ENCODE measurements at regions not wholly inside any gene's neighbourhood (a gene's known extent, or its start where the extent isn't known, plus 50 kb on each side); places are given as distances from the start of the nearest gene placed in this dataset.

DNA sequence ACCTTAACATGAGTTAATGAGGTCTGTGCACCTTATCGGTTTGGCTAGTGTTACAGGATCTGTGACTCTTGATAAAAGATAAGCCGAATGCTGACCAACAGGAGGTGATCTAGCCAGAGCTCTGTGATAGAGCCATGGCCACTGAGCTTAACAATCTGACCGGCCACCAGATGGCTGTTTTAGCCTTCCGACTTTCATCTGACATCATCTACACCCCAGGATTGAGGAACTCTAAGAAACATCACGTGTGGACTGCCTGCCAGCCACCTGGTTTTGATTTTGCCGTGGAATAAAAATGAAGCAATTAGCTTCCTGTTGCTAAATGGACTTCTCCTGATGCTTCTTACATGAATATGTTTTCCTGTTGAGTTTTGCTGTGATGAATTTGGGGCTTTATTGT, 281.3 kb downstream of the CEMIP2 start:
- H3K4me2 ChIP-seq (ENCODE audit: low read length): no peak overlapping the region
- no peaks in the 10 kb centered on the region for H3K79me2 ChIP-seq (ENCODE audit: insufficient read depth, low read length)
- H3K9ac ChIP-seq (ENCODE audit: low read length): no peak overlapping the region
- Mint-ChIP-seq H3K4me1 (ENCODE audit: low read depth, unreplicated experiment) (no peaks in the 10 kb centered on the region), H3K36me3 (ENCODE audit: low read depth, unreplicated experiment) (no peaks in the 10 kb centered on the region), H3K9me3 (ENCODE audit: unreplicated experiment) (no peaks in the 10 kb centered on the region), H3K27me3 (ENCODE audit: low read depth, unreplicated experiment) (peaks cover 4% of the 10 kb centered on the region), H3K27ac (ENCODE audit: unreplicated experiment) (no peak overlapping the region), H3K4me3 (ENCODE audit: unreplicated experiment) (no peak overlapping the region)
- no peaks in the 10 kb centered on the region for H3K27me3 ChIP-seq (ENCODE audit: insufficient read depth, low read length)
- H3K4me3 ChIP-seq (ENCODE audit: insufficient read depth, low read depth, low read length): no peak overlapping the region
- DNase-seq (ENCODE audit: low read depth) (no peak), FAIRE-seq (no peak)
- no peaks in the 10 kb centered on the region for H3K9me3 ChIP-seq (ENCODE audit: insufficient read depth, low read depth, low read length)
- no peaks in the 10 kb centered on the region for H3K36me3 ChIP-seq (ENCODE audit: insufficient read depth, low read length)
- H4K20me1 ChIP-seq (ENCODE audit: insufficient read depth, low read length): no peaks in the 10 kb centered on the region
- no peak for TF ChIP-seq EZH2 (IDR thresholded peaks at IDR 0.05; ENCODE audit: insufficient read depth, low read length)
- no peak for TF ChIP-seq CTCF (IDR thresholded peaks at IDR 0.05; ENCODE audit: insufficient read depth, low read depth, low read length)
- H2AFZ ChIP-seq (ENCODE audit: low read depth, low read length): no peak overlapping the region
- H3K4me1 ChIP-seq (ENCODE audit: insufficient read depth, low read length): no peaks in the 10 kb centered on the region
- H3K27ac ChIP-seq (ENCODE audit: low read depth, low read length): no peak overlapping the region

GRCh38 chr9:71485326-71485725, 283.0 kb downstream of the CEMIP2 start:
- no peak overlapping the region for H2AFZ ChIP-seq (ENCODE audit: low read depth, low read length)
- H3K36me3 ChIP-seq (ENCODE audit: insufficient read depth, low read length): no peaks in the 10 kb centered on the region
- no peak overlapping the region for H3K4me2 ChIP-seq (ENCODE audit: low read length)
- DNase-seq (ENCODE audit: low read depth) (no peak), FAIRE-seq (no peak)
- H3K27ac ChIP-seq (ENCODE audit: low read depth, low read length): no peak overlapping the region
- no peak overlapping the region for H3K4me3 ChIP-seq (ENCODE audit: insufficient read depth, low read depth, low read length)
- H3K9me3 Mint-ChIP-seq (ENCODE audit: unreplicated experiment): no peaks in the 10 kb centered on the region
- peaks cover 4% of the 10 kb centered on the region for H3K27me3 Mint-ChIP-seq (ENCODE audit: low read depth, unreplicated experiment)
- no peaks in the 10 kb centered on the region for H3K36me3 Mint-ChIP-seq (ENCODE audit: low read depth, unreplicated experiment)
- H3K9ac ChIP-seq (ENCODE audit: low read length): no peak overlapping the region
- no peaks in the 10 kb centered on the region for H3K4me1 ChIP-seq (ENCODE audit: insufficient read depth, low read length)
- H4K20me1 ChIP-seq (ENCODE audit: insufficient read depth, low read length): no peaks in the 10 kb centered on the region
- H3K27ac Mint-ChIP-seq (ENCODE audit: unreplicated experiment): no peak overlapping the region
- no peaks in the 10 kb centered on the region for H3K9me3 ChIP-seq (ENCODE audit: insufficient read depth, low read depth, low read length)
- TF ChIP-seq EZH2 (IDR thresholded peaks at IDR 0.05; ENCODE audit: insufficient read depth, low read length) (no peak), CTCF (IDR thresholded peaks at IDR 0.05; ENCODE audit: insufficient read depth, low read depth, low read length) (no peak)
- no peak overlapping the region for H3K4me3 Mint-ChIP-seq (ENCODE audit: unreplicated experiment)
- H3K27me3 ChIP-seq (ENCODE audit: insufficient read depth, low read length): no peaks in the 10 kb centered on the region
- H3K4me1 Mint-ChIP-seq (ENCODE audit: low read depth, unreplicated experiment): no peaks in the 10 kb centered on the region
- H3K79me2 ChIP-seq (ENCODE audit: insufficient read depth, low read length): no peaks in the 10 kb centered on the region

- Histone ChIP-seq H3K4me3 (ENCODE audit: insufficient read depth, low read depth, low read length) (no peak overlapping the region), H3K4me1 (ENCODE audit: insufficient read depth, low read length) (no peaks in the 10 kb centered on the region), H3K36me3 (ENCODE audit: insufficient read depth, low read length) (no peaks in the 10 kb centered on the region), H3K27ac (ENCODE audit: low read depth, low read length) (no peak overlapping the region), H3K4me2 (ENCODE audit: low read length) (no peak overlapping the region), H4K20me1 (ENCODE audit: insufficient read depth, low read length) (no peaks in the 10 kb centered on the region), H3K9me3 (ENCODE audit: insufficient read depth, low read depth, low read length) (no peaks in the 10 kb centered on the region), H3K9ac (ENCODE audit: low read length) (no peak overlapping the region), H3K27me3 (ENCODE audit: insufficient read depth, low read length) (no peaks in the 10 kb centered on the region), H3K79me2 (ENCODE audit: insufficient read depth, low read length) (no peaks in the 10 kb centered on the region), H2AFZ (ENCODE audit: low read depth, low read length) (no peak overlapping the region)
- H3K27ac Mint-ChIP-seq (ENCODE audit: unreplicated experiment): no peak overlapping the region
- DNase-seq (ENCODE audit: low read depth) (no peak), FAIRE-seq (no peak)
- H3K27me3 Mint-ChIP-seq (ENCODE audit: low read depth, unreplicated experiment): peaks cover 4% of the 10 kb centered on the region
- H3K9me3 Mint-ChIP-seq (ENCODE audit: unreplicated experiment): peaks cover under 1% of the 10 kb centered on the region
- TF ChIP-seq EZH2 (IDR thresholded peaks at IDR 0.05; ENCODE audit: insufficient read depth, low read length) (no peak), CTCF (IDR thresholded peaks at IDR 0.05; ENCODE audit: insufficient read depth, low read depth, low read length) (no peak)
- H3K4me1 Mint-ChIP-seq (ENCODE audit: low read depth, unreplicated experiment): no peaks in the 10 kb centered on the region
- no peaks in the 10 kb centered on the region for H3K36me3 Mint-ChIP-seq (ENCODE audit: low read depth, unreplicated experiment)
- H3K4me3 Mint-ChIP-seq (ENCODE audit: unreplicated experiment): no peak overlapping the region
Measured at GRCh38 chr9:71483436-71483835, 284.9 kb downstream of the CEMIP2 start.
